GM18502 (cell line): ENCODE measurements at regions not wholly inside any gene's neighbourhood (a gene's known extent, or its start where the extent isn't known, plus 50 kb on each side); places are given as distances from the start of the nearest gene placed in this dataset.

Source experiments
- ATAC-seq: cut with Tn5 transposase; IDR thresholded peaks from one replicate; pipeline ENCODE4 v1.9.1; 2021; ENCODE audit warnings: mild to moderate bottlenecking; ENCODE audit not compliant: unreplicated experiment, poor library complexity

- no peak for ATAC-seq
Measured at GRCh38 chr2:2572393-2573204, 241.5 kb upstream of the MYT1L start.

DNA sequence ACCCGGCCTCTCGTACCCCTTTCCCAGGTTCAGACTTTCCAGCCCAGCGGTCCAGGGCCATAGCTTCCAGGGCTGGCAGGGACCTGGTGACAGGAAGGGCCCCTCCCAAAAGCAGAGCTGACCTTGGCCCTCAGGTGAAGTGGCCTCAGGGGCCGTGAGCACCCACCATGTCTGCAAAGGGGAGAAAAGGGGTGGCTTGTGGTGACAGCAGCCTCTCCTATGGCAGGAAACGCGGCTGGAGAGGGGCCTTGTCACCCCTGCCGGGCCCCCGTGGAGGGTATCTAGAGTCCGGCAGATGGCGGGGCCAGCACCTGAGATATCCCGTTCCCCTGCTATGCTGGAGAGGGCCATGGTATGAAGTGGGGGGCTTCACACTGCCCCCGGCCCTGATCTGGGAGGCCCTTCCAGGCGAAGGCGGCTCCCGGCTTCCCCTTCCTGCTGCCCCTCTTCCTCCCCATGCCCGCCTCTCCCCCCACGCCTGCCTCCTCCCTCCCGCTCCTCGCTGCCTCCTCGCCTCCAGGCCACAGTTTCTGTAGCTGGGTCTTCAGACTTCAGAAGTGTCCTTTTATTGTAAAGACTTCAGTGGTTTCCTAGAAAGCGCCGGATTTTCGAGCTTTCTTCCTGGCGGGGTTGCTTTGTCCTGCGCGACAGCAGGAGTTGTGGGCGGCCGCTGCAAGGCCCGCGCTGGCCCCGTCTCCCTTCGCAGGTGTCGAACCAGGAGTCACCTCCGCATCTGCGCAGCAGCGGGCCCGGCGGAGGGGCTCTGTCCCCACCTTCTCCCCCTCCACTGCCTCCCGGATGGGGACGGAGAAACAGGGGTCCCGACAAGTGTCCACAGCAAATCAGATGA, 240.5 kb upstream of the MYT1L start:
- ATAC-seq = no peak

GRCh38 chr2:2570871-2571270, 239.8 kb upstream of the MYT1L start:
- no peak for ATAC-seq

- ATAC-seq = no peak
Measured at GRCh38 chr2:2570360-2570759, 239.3 kb upstream of the MYT1L start.

GRCh38 chr2:2569836-2570235, 238.8 kb upstream of the MYT1L start:
- ATAC-seq = no peak

DNA sequence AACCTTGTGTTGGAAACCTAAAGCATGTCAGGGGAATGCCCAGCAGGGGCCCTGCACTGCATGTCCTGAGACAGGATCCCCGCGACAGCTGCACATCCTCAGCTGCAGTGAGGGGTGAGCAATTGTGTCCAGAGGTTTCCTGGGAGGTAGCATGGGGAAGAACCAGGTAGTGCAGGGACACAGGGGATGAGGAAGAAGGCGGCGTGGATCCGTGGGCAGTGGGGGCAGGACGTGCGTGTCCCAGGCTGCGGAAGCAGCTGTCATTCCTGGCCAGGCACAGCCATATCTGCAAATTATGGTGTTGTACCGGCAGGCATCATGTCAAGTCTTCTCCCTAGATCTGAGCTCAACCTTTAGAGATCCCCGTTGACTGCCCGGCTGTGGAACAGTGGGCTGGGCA, 238.2 kb upstream of the MYT1L start:
- ATAC-seq = no peak

DNA sequence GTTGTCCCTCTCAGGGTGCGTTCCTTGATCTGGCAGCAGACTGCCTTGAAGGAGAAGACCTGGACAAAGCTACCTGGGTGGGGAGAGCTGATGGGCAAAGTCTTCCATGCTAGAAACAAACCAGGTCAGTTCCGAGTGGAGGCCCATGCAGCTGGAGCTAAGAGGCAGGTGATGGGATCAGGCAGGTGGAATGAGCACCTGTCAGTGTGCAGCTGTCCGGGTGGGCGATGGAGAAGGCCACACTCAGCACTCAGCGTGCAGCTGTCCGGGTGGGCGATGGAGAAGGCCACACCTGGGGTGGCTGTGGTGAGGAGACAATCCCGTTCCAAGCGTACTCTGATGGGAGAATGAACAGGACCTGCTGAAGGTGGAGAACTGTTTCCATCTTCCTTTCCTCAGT, 237.3 kb upstream of the MYT1L start:
- ATAC-seq = no peak

DNA sequence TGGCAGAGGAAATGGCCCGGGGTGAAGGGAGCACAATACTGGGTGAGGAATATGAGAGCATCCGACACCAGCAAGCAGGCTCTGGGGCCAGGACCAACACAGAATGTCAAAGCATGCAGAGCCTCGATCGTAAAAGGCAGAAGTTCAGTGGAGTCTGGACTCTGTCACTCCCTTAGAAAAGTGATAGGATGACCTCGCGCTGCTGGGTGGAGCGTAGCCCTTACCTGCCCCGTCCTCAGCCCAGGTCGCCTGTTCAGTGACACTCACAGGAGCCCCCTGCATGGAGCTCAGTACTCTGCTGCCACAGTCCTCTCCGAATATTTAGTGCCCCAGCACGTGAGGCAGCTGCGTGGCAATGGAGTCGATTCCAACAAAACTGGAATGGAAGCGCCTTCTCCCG, 236.7 kb upstream of the MYT1L start:
- no peak for ATAC-seq

- ATAC-seq = no peak
Measured at GRCh38 chr2:2566396-2567323, 235.6 kb upstream of the MYT1L start.

DNA sequence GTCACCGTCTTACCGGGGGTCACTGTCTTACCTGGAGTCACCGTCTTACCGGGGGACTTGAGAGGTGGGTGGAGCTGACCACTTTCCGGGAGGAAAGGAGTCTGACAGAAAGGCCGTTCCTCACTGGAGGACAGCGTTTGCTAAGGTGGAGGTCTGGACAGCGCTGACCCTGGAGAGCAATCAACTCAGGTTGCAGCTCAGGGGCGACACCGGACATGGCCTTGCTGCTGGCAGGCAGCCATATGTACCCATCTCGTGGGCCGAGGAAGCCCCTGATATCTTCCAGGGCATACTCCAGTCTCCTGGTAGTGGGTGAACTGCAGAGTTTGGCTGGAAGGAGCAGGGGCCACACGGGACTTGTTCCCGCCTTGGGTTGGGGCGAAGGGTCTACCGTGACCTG, 234.6 kb upstream of the MYT1L start:
- no peak for ATAC-seq

- no peak for ATAC-seq
Measured at GRCh38 chr2:2564300-2565078, 233.4 kb upstream of the MYT1L start.

- ATAC-seq = no peak
Measured at GRCh38 chr2:2563309-2563860, 232.3 kb upstream of the MYT1L start.

DNA sequence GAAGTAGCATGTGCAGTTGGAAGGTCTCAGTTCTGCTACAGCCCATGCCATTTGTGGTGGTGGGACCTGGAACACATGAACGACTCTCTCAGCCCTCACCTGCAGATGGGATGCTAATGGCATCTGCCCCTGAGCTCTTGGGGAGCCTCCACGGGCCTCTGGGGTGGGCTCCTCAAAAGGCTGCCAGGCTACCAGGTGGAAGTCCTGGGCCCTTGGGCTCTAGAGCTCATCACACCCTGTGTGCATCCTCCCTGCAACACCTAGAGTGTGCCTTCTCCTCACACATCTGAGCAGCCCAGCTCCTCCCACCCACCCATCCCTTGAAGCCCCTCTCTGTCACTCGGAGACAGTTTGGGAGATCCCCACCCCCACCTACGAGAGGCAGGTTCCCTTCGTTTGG, 231.8 kb upstream of the MYT1L start:
- no peak for ATAC-seq

- no peak for ATAC-seq
Measured at GRCh38 chr2:2561346-2562095, 230.4 kb upstream of the MYT1L start.

- no peak for ATAC-seq
Measured at GRCh38 chr2:2560374-2561015, 229.4 kb upstream of the MYT1L start.

- no peak for ATAC-seq
Measured at GRCh38 chr2:2558476-2558875, 227.4 kb upstream of the MYT1L start.

- no peak for ATAC-seq
Measured at GRCh38 chr2:2557475-2557874, 226.4 kb upstream of the MYT1L start.

GRCh38 chr2:2550856-2551255, 219.8 kb upstream of the MYT1L start:
- ATAC-seq = no peak
